KMS-11 (cell line): ENCODE measurements at regions not wholly inside any gene's neighbourhood (a gene's known extent, or its start where the extent isn't known, plus 50 kb on each side); places are given as distances from the start of the nearest gene placed in this dataset.

Experiments
- H2AFZ ChIP-seq: fragments of 200-600 bp; sonication (generic); 2 replicates; pipeline ENCODE4 v1.6.1; 2016; ENCODE audit warnings: antibody characterized with exemption, mixed run types, low read depth
- H3K27ac ChIP-seq: fragments of 200-600 bp; sonication (generic); 2 replicates; pipeline ENCODE4 v1.6.1; 2016; ENCODE audit warnings: mild to moderate bottlenecking, mixed run types
- H3K27me3 ChIP-seq: fragments of 200-600 bp; sonication (generic); 2 replicates; pipeline ENCODE4 v1.6.1; 2017; ENCODE audit warnings: mild to moderate bottlenecking, low read depth, mixed run types, moderate library complexity; ENCODE audit not compliant: insufficient read depth
- H3K36me3 ChIP-seq: fragments of 200-600 bp; sonication (generic); 2 replicates; pipeline ENCODE4 v1.6.1; 2017; ENCODE audit warnings: mild to moderate bottlenecking, mixed run types; ENCODE audit not compliant: insufficient read depth
- H3K4me1 ChIP-seq: fragments of 200-600 bp; sonication (generic); 2 replicates; pipeline ENCODE4 v1.6.1; 2016; ENCODE audit warnings: mild to moderate bottlenecking, low read depth, mixed run types; ENCODE audit not compliant: poor library complexity, severe bottlenecking
- H3K4me2 ChIP-seq: fragments of 200-600 bp; sonication (generic); 2 replicates; pipeline ENCODE4 v1.7.0; 2016; ENCODE audit warnings: mild to moderate bottlenecking, mixed run types
- H3K4me3 ChIP-seq: fragments of 200-600 bp; sonication (generic); IDR thresholded peaks from 2 replicates; pipeline ENCODE4 v1.6.1; 2017; ENCODE audit warnings: low read depth, low read length, mixed read lengths; ENCODE audit not compliant: insufficient read depth
- H3K79me2 ChIP-seq: fragments of 200-600 bp; sonication (generic); 2 replicates; pipeline ENCODE4 v1.6.1; 2016; ENCODE audit warnings: low read depth, mixed run types; ENCODE audit not compliant: insufficient read depth
- H3K9ac ChIP-seq: fragments of 200-600 bp; sonication (generic); 2 replicates; pipeline ENCODE4 v1.6.1; 2016; ENCODE audit warnings: mild to moderate bottlenecking, mixed run types
- H4K20me1 ChIP-seq: fragments of 200-600 bp; sonication (generic); 2 replicates; pipeline ENCODE4 v1.6.1; 2016; ENCODE audit warnings: mild to moderate bottlenecking, mixed run types; ENCODE audit not compliant: insufficient read depth
- CTCF ChIP-seq: fragments of 200-600 bp; sonication (generic); conservative IDR thresholded peaks from 2 replicates; pipeline ENCODE4 v1.6.1; 2017; ENCODE audit warnings: low read depth, mild to moderate bottlenecking, antibody characterized with exemption, low read length, moderate library complexity, mixed read lengths

GRCh38 chr15:73809728-73810501, 56.8 kb upstream of the INSYN1 start:
- TF ChIP-seq CTCF, result no peak
- H3K27me3 ChIP-seq, result peaks cover 26% of the 10 kb centered on the region
- no peak overlapping the region for H3K27ac ChIP-seq
- H3K4me3 ChIP-seq, result no peak overlapping the region
- no peak overlapping the region for H3K4me2 ChIP-seq
- no peaks in the 10 kb centered on the region for H4K20me1 ChIP-seq
- no peak overlapping the region for H2AFZ ChIP-seq
- no peak overlapping the region for H3K9ac ChIP-seq
- H3K36me3 ChIP-seq, result no peaks in the 10 kb centered on the region
- no peaks in the 10 kb centered on the region for H3K79me2 ChIP-seq
- H3K4me1 ChIP-seq, result no peaks in the 10 kb centered on the region

GRCh38 chr15:73812806-73813465, 59.8 kb upstream of the INSYN1 start:
- H3K27me3 ChIP-seq, result peaks cover 13% of the 10 kb centered on the region; the same call in 1 of the 2 replicates
- H3K4me2 ChIP-seq, result no peak overlapping the region
- TF ChIP-seq CTCF, result no peak
- no peak overlapping the region for H3K9ac ChIP-seq
- no peaks in the 10 kb centered on the region for H3K79me2 ChIP-seq
- no peaks in the 10 kb centered on the region for H4K20me1 ChIP-seq
- no peak overlapping the region for H2AFZ ChIP-seq
- H3K4me1 ChIP-seq, result no peaks in the 10 kb centered on the region
- H3K4me3 ChIP-seq, result no peak overlapping the region
- no peaks in the 10 kb centered on the region for H3K36me3 ChIP-seq
- H3K27ac ChIP-seq, result no peak overlapping the region

GRCh38 chr15:73813589-73813988, 59.8 kb upstream of the TBC1D21 start:
- Histone ChIP-seq H4K20me1 (no peaks in the 10 kb centered on the region), H3K36me3 (no peaks in the 10 kb centered on the region), H3K4me1 (no peaks in the 10 kb centered on the region), H3K79me2 (no peaks in the 10 kb centered on the region), H3K27me3 (peaks cover 11% of the 10 kb centered on the region; the same call in 1 of the 2 replicates), H3K4me3 (no peak overlapping the region), H3K9ac (no peak overlapping the region), H3K27ac (no peak overlapping the region), H2AFZ (no peak overlapping the region), H3K4me2 (no peak overlapping the region)
- no peak for TF ChIP-seq CTCF

GRCh38 chr15:73818308-73818985, 54.9 kb upstream of the TBC1D21 start:
- Histone ChIP-seq H3K27ac (no peak overlapping the region), H3K9ac (no peak overlapping the region), H3K4me2 (no peak overlapping the region), H2AFZ (no peak overlapping the region), H4K20me1 (no peaks in the 10 kb centered on the region), H3K4me1 (no peaks in the 10 kb centered on the region), H3K4me3 (no peak overlapping the region), H3K79me2 (no peaks in the 10 kb centered on the region), H3K36me3 (no peaks in the 10 kb centered on the region), H3K27me3 (peaks cover 33% of the 10 kb centered on the region; the same call in 1 of the 2 replicates)
- TF ChIP-seq CTCF, result no peak
